LNCaP clone FGC (cell line): ENCODE measurements at regions not wholly inside any gene's neighbourhood (a gene's known extent, or its start where the extent isn't known, plus 50 kb on each side); places are given as distances from the start of the nearest gene placed in this dataset.

Source experiments
- DNase-seq: peaks from one replicate; pipeline ENCODE4 v3.0.0-alpha.2; 2011; ENCODE audit warnings: low read depth
- H3K4me3 ChIP-seq: 2 replicates; pipeline ENCODE4 v1.5.1; 2011; ENCODE audit warnings: mild to moderate bottlenecking, low read depth, low read length, control low read depth
- TF ChIP-seq, protein P1 (sequence below): IDR thresholded peaks from 2 replicates; pipeline ENCODE4 v1.5.1; 2012; ENCODE audit warnings: mild to moderate bottlenecking; ENCODE audit not compliant: control insufficient read depth, insufficient read depth; ENCODE audit errors: extremely low read depth

DNA sequence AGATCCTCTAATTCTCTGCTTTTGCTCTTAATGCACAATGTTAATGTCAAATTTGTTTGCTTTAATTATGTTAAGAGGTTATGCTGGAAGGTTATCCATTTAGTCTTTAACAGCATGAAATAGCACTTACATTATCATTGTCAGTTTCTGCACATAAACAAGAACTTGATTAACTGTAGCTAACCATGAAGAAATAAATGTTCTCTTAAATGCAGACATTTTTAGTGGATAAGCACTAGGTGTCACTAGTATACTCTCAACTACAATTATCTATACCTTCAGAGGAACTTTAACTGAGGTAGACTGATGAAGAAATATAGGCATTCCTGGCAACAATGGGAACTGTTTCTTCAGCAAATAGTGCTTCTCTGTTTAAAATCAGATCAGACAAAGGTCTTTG lies 178.8 kb upstream of the CHST9 start:
- TF ChIP-seq, protein P1, sequence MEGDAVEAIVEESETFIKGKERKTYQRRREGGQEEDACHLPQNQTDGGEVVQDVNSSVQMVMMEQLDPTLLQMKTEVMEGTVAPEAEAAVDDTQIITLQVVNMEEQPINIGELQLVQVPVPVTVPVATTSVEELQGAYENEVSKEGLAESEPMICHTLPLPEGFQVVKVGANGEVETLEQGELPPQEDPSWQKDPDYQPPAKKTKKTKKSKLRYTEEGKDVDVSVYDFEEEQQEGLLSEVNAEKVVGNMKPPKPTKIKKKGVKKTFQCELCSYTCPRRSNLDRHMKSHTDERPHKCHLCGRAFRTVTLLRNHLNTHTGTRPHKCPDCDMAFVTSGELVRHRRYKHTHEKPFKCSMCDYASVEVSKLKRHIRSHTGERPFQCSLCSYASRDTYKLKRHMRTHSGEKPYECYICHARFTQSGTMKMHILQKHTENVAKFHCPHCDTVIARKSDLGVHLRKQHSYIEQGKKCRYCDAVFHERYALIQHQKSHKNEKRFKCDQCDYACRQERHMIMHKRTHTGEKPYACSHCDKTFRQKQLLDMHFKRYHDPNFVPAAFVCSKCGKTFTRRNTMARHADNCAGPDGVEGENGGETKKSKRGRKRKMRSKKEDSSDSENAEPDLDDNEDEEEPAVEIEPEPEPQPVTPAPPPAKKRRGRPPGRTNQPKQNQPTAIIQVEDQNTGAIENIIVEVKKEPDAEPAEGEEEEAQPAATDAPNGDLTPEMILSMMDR, result peak; percentile 44
- H3K4me3 ChIP-seq, result no peak overlapping the region
- DNase-seq, result no peak

DNA sequence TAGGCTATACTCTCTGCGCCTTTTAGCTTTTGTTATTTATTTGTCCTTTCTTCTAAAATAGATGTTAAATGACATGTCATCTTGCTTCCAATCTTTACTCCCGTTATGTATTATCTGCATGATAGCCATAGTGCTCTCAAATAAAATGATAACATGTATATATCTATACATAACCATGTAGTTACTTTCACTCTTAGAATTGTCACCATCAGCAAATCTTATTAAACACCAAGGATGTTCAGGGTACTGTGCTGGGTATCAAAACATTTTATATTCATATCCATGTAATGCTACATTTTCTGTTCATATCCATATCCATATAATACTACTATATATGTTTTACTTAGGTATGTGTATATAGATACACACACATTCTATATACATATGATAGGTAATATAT lies 176.4 kb upstream of the CHST9 start:
- TF ChIP-seq, protein P1, result no peak
- no peak for DNase-seq
- no peak overlapping the region for H3K4me3 ChIP-seq

DNA sequence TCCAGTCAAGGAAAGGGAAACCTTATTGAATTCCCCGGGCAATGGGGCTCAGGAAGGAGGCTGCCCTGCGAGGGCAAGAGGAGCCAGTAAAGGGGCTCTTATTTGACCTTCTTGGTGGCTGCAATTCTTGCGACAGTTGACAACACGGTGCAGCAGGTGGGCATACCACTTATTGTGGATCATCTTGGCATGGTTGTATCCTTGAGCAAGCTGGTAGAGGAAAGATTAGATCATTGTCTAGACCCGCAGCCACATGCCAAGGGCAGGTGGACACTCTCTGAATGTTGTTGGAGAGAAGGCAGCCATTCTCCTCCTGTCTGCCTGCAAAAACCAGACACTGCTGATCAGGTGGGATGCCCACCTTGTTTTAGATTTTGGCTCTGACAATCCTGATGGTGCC lies 170.2 kb upstream of the CHST9 start:
- DNase-seq, result no peak
- TF ChIP-seq, protein P1, result no peak
- no peak overlapping the region for H3K4me3 ChIP-seq

DNA sequence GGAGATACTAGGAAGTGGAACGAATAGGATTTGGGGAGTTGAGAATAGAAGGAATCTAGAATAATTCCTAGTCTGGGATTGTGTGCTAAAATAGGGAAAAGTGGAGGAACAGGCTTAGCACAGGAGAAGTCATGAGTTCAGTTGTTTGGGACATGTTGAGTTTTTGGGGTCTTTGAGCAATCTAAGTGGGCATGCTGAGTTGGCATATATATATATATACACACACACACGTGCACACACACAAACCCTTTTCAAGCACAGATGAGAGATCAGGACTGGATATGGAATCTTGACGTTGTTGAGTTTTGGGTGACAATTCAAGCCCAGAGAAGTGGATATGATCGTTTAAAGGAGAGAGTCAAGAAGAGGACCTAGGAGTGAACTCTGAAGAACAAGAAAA lies 168.2 kb upstream of the CHST9 start:
- no peak overlapping the region for H3K4me3 ChIP-seq
- DNase-seq, result no peak
- TF ChIP-seq, protein P1, result no peak

DNA sequence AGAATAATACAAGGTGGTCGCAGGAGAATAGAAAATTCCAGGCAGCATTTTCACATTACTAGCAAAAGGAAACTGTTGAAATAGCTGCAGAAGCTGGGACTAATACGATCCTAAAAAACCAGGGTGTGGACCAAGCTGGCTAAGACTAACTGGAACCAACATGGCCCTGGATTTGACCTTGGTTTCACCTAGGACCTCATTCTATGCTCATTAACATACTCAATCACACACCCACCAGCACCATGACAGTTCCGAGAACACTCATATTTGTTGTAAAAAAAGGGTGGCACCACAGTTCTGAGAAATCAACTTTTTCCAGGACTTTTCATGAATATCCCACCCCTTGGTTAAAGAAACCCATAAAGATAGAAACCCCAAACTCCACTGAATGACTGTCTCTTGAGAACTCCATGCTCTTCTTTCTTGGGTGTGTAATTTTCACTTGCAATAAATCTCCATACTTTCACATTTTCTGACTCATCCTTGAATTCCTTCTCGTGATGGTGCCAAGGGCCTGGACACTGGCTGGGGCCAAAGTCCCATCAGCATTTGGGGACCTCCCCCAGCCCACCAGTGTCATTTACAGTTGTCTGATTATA lies 164.3 kb upstream of the CHST9 start:
- TF ChIP-seq, protein P1, result no peak
- H3K4me3 ChIP-seq, result no peak overlapping the region
- DNase-seq, result no peak

DNA sequence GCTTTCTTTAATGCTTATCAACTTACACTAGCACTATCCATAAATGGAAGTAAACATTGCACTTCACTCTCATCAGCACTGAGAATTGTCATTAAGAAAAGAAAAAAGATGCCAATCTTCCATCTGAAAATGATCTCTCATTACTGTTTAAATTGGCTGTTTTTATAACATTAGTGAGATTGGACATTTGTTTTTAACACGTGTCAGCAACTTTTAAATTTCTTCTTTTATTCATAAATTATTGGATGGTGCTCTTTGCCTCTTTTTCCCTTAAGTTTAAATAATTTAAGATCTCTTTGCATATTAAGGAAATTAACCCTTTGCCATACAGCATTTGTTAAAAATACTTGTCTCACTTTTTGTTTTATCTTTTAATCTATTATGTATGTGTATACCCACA lies 146.5 kb upstream of the CHST9 start:
- TF ChIP-seq, protein P1, result no peak
- DNase-seq, result no peak
- H3K4me3 ChIP-seq, result no peak overlapping the region

DNA sequence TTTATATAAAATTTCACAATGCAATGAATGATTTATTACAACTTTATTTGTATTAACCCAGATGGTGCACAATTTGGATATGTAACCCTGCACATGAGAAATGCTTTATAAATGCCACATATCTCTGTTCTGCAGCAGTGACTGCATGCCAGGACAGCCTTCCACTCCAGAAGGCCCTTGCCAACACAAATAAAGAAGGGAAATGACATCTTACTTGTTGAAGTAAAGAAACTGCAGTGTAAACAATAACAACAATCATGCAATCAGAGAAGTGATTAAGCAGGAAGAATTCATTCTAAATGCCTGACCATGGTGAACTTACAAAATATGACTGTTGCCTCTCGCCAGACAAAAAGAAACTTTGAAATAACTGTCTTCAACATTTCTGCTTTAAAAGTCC lies 129.9 kb upstream of the CHST9 start:
- no peak overlapping the region for H3K4me3 ChIP-seq
- TF ChIP-seq, protein P1, result no peak
- peak; percentile 11 for DNase-seq
